ENCODE measurements at regions not wholly inside any gene's neighbourhood (a gene's known extent, or its start where the extent isn't known, plus 50 kb on each side); places are given as distances from the start of the nearest gene placed in this dataset.

GRCh38 chr3:159513867-159514380 lies 474.7 kb upstream of the IL12A start:
- DNase-seq (ENCODE audit: low read depth, low spot score) = no peak

- DNase-seq (ENCODE audit: low read depth, low spot score) = no peak
Observed at GRCh38 chr3:159517105-159517504, 471.5 kb upstream of the IL12A start.

GRCh38 chr3:159520638-159521037 lies 468.0 kb upstream of the IL12A start:
- DNase-seq (ENCODE audit: low read depth, low spot score) = no peak

- no peak for DNase-seq (ENCODE audit: low read depth, low spot score)
Observed at GRCh38 chr3:159522276-159522675, 466.4 kb upstream of the IL12A start.

GRCh38 chr3:159528251-159528895 lies 460.3 kb upstream of the IL12A start:
- DNase-seq (ENCODE audit: low read depth, low spot score) = no peak

GRCh38 chr3:159532577-159532976 lies 456.1 kb upstream of the IL12A start:
- no peak for DNase-seq (ENCODE audit: low read depth, low spot score)

GRCh38 chr3:159534496-159534895 lies 454.1 kb upstream of the IL12A start:
- DNase-seq (ENCODE audit: low read depth, low spot score) = no peak

GRCh38 chr3:159536876-159537275 lies 451.8 kb upstream of the IL12A start:
- no peak for DNase-seq (ENCODE audit: low read depth, low spot score)

- no peak for DNase-seq (ENCODE audit: low read depth, low spot score)
Observed at GRCh38 chr3:159538507-159538906, 450.1 kb upstream of the IL12A start.

- DNase-seq (ENCODE audit: low read depth, low spot score) = no peak
Observed at GRCh38 chr3:159540882-159541495, 447.6 kb upstream of the IL12A start.

GRCh38 chr3:159548675-159549335 lies 439.8 kb upstream of the IL12A start:
- DNase-seq (ENCODE audit: low read depth, low spot score) = no peak

- no peak for DNase-seq (ENCODE audit: low read depth, low spot score)
Observed at GRCh38 chr3:159555205-159555604, 433.4 kb upstream of the IL12A start.

- DNase-seq (ENCODE audit: low read depth, low spot score) = no peak
Observed at GRCh38 chr3:159559771-159560170, 428.9 kb upstream of the IL12A start.

GRCh38 chr3:159560214-159560979 lies 428.2 kb upstream of the IL12A start:
- DNase-seq (ENCODE audit: low read depth, low spot score) = no peak

- no peak for DNase-seq (ENCODE audit: low read depth, low spot score)
Observed at GRCh38 chr3:159565313-159565712, 423.3 kb upstream of the IL12A start.

- DNase-seq (ENCODE audit: low read depth, low spot score) = no peak
Observed at GRCh38 chr3:159583662-159584061, 405.0 kb upstream of the IL12A start.

- no peak for DNase-seq (ENCODE audit: low read depth, low spot score)
Observed at GRCh38 chr3:159584421-159584820, 404.2 kb upstream of the IL12A start.

- DNase-seq (ENCODE audit: low read depth, low spot score) = no peak
Observed at GRCh38 chr3:159586571-159587202, 401.9 kb upstream of the IL12A start.

GRCh38 chr3:159593927-159594605 lies 394.6 kb upstream of the IL12A start:
- DNase-seq (ENCODE audit: low read depth, low spot score) = peak; percentile 75

GRCh38 chr3:159600291-159600690 lies 388.3 kb upstream of the IL12A start:
- DNase-seq (ENCODE audit: low read depth, low spot score) = no peak

GRCh38 chr3:159604151-159604581 lies 384.5 kb upstream of the IL12A start:
- DNase-seq (ENCODE audit: low read depth, low spot score) = no peak
